GM23248 (cell line): ENCODE measurements at regions not wholly inside any gene's neighbourhood (a gene's known extent, or its start where the extent isn't known, plus 50 kb on each side); places are given as distances from the start of the nearest gene placed in this dataset.

ENCODE experiments used
- DNase-seq: peaks from one replicate; pipeline ENCODE4 v3.0.0-alpha.2; 2015
- H2AFZ ChIP-seq: fragments of 200-600 bp; sonication (generic); 2 replicates; pipeline ENCODE4 v1.6.1; 2016; ENCODE audit warnings: antibody characterized with exemption
- H3F3A ChIP-seq: fragments of 200-600 bp; sonication (generic); 2 replicates; pipeline ENCODE4 v1.6.1; 2016; ENCODE audit warnings: mild to moderate bottlenecking, antibody characterized with exemption, mixed run types; ENCODE audit not compliant: insufficient read depth
- H3K27ac ChIP-seq: fragments of 200-600 bp; sonication (generic); 2 replicates; pipeline ENCODE4 v1.5.1; 2016; ENCODE audit warnings: mild to moderate bottlenecking
- H3K27me3 ChIP-seq: fragments of 200-600 bp; sonication (generic); replicated peaks from 2 replicates; pipeline ENCODE4 v1.6.1; 2016; ENCODE audit warnings: mild to moderate bottlenecking; ENCODE audit not compliant: insufficient read depth
- H3K36me3 ChIP-seq: fragments of 200-600 bp; sonication (generic); 2 replicates; pipeline ENCODE4 v1.6.1; 2016; ENCODE audit warnings: low read depth, mild to moderate bottlenecking
- H3K4me1 ChIP-seq: fragments of 200-600 bp; sonication (generic); 2 replicates; pipeline ENCODE4 v1.6.1; 2016; ENCODE audit warnings: mild to moderate bottlenecking; ENCODE audit not compliant: insufficient read depth
- H3K4me2 ChIP-seq: fragments of 200-600 bp; sonication (generic); one replicate; pipeline ENCODE4 v1.6.1; 2016; ENCODE audit warnings: mild to moderate bottlenecking; ENCODE audit not compliant: unreplicated experiment
- H3K4me3 ChIP-seq: fragments of 200-600 bp; sonication (generic); 2 replicates; pipeline ENCODE4 v1.5.1; 2016; ENCODE audit warnings: mild to moderate bottlenecking
- H3K79me2 ChIP-seq: fragments of 200-600 bp; sonication (generic); 2 replicates; pipeline ENCODE4 v1.6.1; 2016; ENCODE audit warnings: mild to moderate bottlenecking; ENCODE audit not compliant: insufficient read depth
- H3K9ac ChIP-seq: fragments of 200-600 bp; sonication (generic); 2 replicates; pipeline ENCODE4 v1.6.1; 2016; ENCODE audit warnings: mild to moderate bottlenecking
- H3K9me2 ChIP-seq: fragments of 200-600 bp; sonication (generic); 2 replicates; pipeline ENCODE4 v1.6.1; 2016; ENCODE audit warnings: mixed run types, mild to moderate bottlenecking, moderate library complexity; ENCODE audit not compliant: insufficient read depth
- H3K9me3 ChIP-seq: fragments of 200-600 bp; sonication (generic); one replicate; pipeline ENCODE4 v1.6.1; 2017; ENCODE audit warnings: low read depth
- H4K20me1 ChIP-seq: fragments of 200-600 bp; sonication (generic); 2 replicates; pipeline ENCODE4 v1.6.0; 2016; ENCODE audit not compliant: insufficient read depth
- EZH2 ChIP-seq: fragments of 200-600 bp; sonication (generic); IDR thresholded peaks from 2 replicates; pipeline ENCODE4 v1.6.1; 2018; ENCODE audit warnings: antibody characterized with exemption, mild to moderate bottlenecking; ENCODE audit not compliant: insufficient read depth, poor library complexity, severe bottlenecking
- EZH2phosphoT487 ChIP-seq: fragments of 200-600 bp; sonication (generic); IDR thresholded peaks from 2 replicates; pipeline ENCODE4 v1.6.1; 2018; ENCODE audit warnings: antibody characterized with exemption, moderate library complexity, mild to moderate bottlenecking, low read depth; ENCODE audit not compliant: insufficient read depth
- WGBS, 2 experiments: methylation state at CpG; one replicate each; pipeline ENCODE4 v1.1.6; 2015 to 2017; ENCODE audit warnings: low lambda C conversion rate in 2 of 2, low coverage in 1 of 2; ENCODE audit errors: missing lambda C conversion rate in 2 of 2; 5-methylcytosine and 5-hydroxymethylcytosine counted together
- in situ Hi-C: fragments of 300-500 bp; cut with MboI; formaldehyde crosslinking; loops from 2 replicates; pipeline ENCODE4 v1.15.0; 2020

- no peaks in the 10 kb centered on the region for H3F3A ChIP-seq
- H3K79me2 ChIP-seq: no peaks in the 10 kb centered on the region
- H3K9me3 ChIP-seq: no peaks in the 10 kb centered on the region
- 17 to 21% methylated on average over 1 of the region's 1 CpG for WGBS, 2 experiments
- no peaks in the 10 kb centered on the region for H3K4me1 ChIP-seq
- H3K27me3 ChIP-seq: no peaks in the 10 kb centered on the region
- in situ Hi-C loops: no loop called here
- H3K4me2 ChIP-seq: no peak overlapping the region
- H3K27ac ChIP-seq: no peak overlapping the region
- H3K36me3 ChIP-seq: no peaks in the 10 kb centered on the region
- DNase-seq: no peak
- H3K9me2 ChIP-seq: no peaks in the 10 kb centered on the region
- no peaks in the 10 kb centered on the region for H4K20me1 ChIP-seq
- no peak overlapping the region for H3K4me3 ChIP-seq
- H2AFZ ChIP-seq: no peak overlapping the region
- TF ChIP-seq EZH2phosphoT487: no peak
- TF ChIP-seq EZH2: no peak
- H3K9ac ChIP-seq: no peak overlapping the region
Measured at GRCh38 chr11:80814813-80815212, 1374.0 kb upstream of the TENM4 start.

DNA sequence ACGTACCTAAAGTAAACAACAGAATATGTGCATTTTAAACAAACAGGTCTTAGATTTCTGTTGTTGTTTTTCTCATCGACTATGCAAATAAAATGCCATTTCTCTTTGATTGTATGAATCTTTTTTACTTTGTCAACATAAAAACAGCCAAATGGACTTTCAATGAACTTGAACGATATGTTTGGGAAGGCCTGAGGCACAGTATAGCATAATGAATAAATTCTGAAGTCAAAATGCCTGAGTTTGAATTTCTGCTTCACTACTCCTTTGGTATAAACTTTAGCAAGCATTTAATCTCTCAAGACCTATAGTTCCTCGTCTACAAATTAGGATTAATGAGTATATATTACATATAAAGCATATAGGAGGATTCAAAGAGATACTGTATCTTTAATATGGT is 1369.9 kb upstream of the TENM4 start:
- H3K27ac ChIP-seq: no peak overlapping the region
- no peaks in the 10 kb centered on the region for H3K9me3 ChIP-seq
- no peak for DNase-seq
- H3K9me2 ChIP-seq: no peaks in the 10 kb centered on the region
- no peak overlapping the region for H3K9ac ChIP-seq
- no peaks in the 10 kb centered on the region for H3K27me3 ChIP-seq
- no peak for TF ChIP-seq EZH2phosphoT487
- no peak for TF ChIP-seq EZH2
- in situ Hi-C loops: no loop called here
- 12 to 17% methylated on average over 4 of the region's 4 CpGs for WGBS, 2 experiments
- H4K20me1 ChIP-seq: no peaks in the 10 kb centered on the region
- H2AFZ ChIP-seq: no peak overlapping the region
- H3K79me2 ChIP-seq: no peaks in the 10 kb centered on the region
- H3K4me3 ChIP-seq: no peak overlapping the region
- H3F3A ChIP-seq: no peaks in the 10 kb centered on the region
- H3K36me3 ChIP-seq: no peaks in the 10 kb centered on the region
- no peak overlapping the region for H3K4me2 ChIP-seq
- H3K4me1 ChIP-seq: no peaks in the 10 kb centered on the region

DNA sequence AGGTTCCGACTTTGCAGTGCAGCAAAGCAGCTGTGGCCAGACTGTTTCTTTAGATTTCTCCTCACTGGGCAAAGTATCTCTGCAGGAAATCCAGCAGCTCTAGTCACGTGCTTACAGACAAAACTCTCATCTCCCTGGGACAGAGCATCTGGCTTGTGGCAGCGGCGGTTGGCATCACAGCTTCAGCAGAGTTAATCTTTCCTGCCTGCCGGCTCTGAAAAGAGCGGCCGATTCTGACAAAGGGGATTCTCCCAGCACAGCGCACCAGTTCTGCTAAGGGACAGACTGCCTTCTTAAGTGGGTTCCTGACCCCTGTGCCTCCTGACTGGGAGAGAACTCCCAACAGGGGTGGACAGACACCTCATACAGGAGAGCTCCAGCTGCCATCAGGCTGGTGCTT is 1357.3 kb upstream of the TENM4 start:
- H3K9ac ChIP-seq: no peak overlapping the region
- H3K79me2 ChIP-seq: no peaks in the 10 kb centered on the region
- no peak overlapping the region for H2AFZ ChIP-seq
- TF ChIP-seq EZH2phosphoT487 (no peak), EZH2 (no peak)
- no peaks in the 10 kb centered on the region for H4K20me1 ChIP-seq
- H3F3A ChIP-seq: no peaks in the 10 kb centered on the region
- WGBS, 2 experiments: 52% methylated on average over 8 of the region's 8 CpGs
- H3K4me2 ChIP-seq: no peak overlapping the region
- in situ Hi-C loops: no loop called here
- H3K9me2 ChIP-seq: no peaks in the 10 kb centered on the region
- no peaks in the 10 kb centered on the region for H3K9me3 ChIP-seq
- no peak overlapping the region for H3K27ac ChIP-seq
- no peak overlapping the region for H3K4me3 ChIP-seq
- H3K4me1 ChIP-seq: no peaks in the 10 kb centered on the region
- H3K27me3 ChIP-seq: no peaks in the 10 kb centered on the region
- no peak for DNase-seq
- no peaks in the 10 kb centered on the region for H3K36me3 ChIP-seq

DNA sequence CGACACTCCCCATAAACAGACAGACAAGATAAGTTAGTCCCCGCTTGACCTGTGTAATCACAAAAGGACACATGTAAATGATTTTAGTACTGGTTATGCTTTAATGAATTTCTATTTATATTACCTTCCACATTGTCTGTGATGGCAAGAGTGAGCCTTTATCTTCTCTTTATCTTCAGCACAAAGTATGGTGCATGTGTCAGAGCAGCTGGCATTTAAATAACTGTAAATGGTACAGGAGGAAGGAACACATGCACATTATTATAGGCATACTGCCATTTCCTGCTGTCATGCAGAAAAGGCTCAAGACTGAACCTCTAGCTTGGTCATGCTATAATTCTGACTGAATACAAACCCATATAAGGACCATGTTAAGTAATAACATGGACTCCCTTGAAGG is 1342.7 kb upstream of the TENM4 start:
- Histone ChIP-seq H3K4me2 (no peak overlapping the region), H4K20me1 (no peaks in the 10 kb centered on the region), H3K4me3 (no peak overlapping the region), H3K27me3 (no peaks in the 10 kb centered on the region), H3K9me3 (no peaks in the 10 kb centered on the region), H3K79me2 (no peaks in the 10 kb centered on the region), H3K9me2 (no peaks in the 10 kb centered on the region), H3F3A (no peaks in the 10 kb centered on the region), H3K27ac (no peak overlapping the region), H3K36me3 (no peaks in the 10 kb centered on the region), H3K4me1 (no peaks in the 10 kb centered on the region), H2AFZ (no peak overlapping the region), H3K9ac (no peak overlapping the region)
- no peak for TF ChIP-seq EZH2
- TF ChIP-seq EZH2phosphoT487: no peak
- DNase-seq: no peak
- in situ Hi-C loops: no loop called here
- WGBS, 2 experiments: 5 to 13% methylated on average over 2 of the region's 2 CpGs

DNA sequence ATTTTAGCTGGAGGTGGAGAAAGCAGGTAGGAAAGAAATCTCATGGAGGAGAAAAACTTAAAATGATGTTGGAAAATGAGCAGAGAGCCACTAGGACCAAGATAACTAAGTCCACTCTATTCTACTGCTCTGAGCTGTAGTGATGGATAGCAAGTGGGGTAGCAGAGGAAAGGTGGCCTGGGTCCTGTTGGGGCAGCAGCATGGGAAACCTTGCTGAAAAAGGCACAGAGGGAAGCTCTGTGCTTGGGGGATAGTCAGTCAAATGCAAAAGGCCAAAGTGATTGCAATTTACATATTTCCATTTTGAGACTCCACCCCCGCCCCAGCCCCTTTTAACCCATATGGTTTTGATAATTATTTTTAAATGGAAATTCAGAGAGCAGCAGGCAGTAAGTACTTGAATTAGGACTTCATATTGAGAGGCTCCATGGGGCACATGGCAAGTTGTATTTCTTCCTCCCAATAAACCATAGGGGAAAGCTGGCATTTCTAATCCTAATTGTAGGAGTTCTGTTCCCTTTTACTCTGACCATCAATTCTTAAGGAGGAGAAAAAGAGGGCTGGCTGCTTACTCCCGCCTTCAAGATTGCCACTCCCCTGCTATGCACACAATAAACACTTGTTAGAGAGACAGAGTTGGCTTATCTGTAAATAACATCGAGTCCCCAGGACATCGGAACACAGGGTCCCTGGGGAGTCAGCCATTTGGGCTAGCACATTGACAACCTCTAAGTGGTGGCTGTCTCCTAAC is 1341.5 kb upstream of the TENM4 start:
- no peaks in the 10 kb centered on the region for H3K9me3 ChIP-seq
- H3K4me3 ChIP-seq: no peak overlapping the region
- no peak overlapping the region for H3K27ac ChIP-seq
- no peak for DNase-seq
- H3K27me3 ChIP-seq: no peaks in the 10 kb centered on the region; the same call in 1 of the 2 replicates
- no peak overlapping the region for H3K4me2 ChIP-seq
- no peak for TF ChIP-seq EZH2
- no peak for TF ChIP-seq EZH2phosphoT487
- H4K20me1 ChIP-seq: no peaks in the 10 kb centered on the region
- H3F3A ChIP-seq: no peaks in the 10 kb centered on the region
- no peaks in the 10 kb centered on the region for H3K79me2 ChIP-seq
- no peak overlapping the region for H2AFZ ChIP-seq
- H3K36me3 ChIP-seq: no peaks in the 10 kb centered on the region
- H3K4me1 ChIP-seq: no peaks in the 10 kb centered on the region
- no peak overlapping the region for H3K9ac ChIP-seq
- in situ Hi-C loops: no loop called here
- no peaks in the 10 kb centered on the region for H3K9me2 ChIP-seq
- 5 to 7% methylated on average over 4 of the region's 4 CpGs for WGBS, 2 experiments
